ENCODE measurements at regions not wholly inside any gene's neighbourhood (a gene's known extent, or its start where the extent isn't known, plus 50 kb on each side); places are given as distances from the start of the nearest gene placed in this dataset.
"Not testable (repeated sequence)": the region's sequence is repeated elsewhere in the genome, so short reads cannot be mapped to it uniquely, and the experiment has no call there.

DNA sequence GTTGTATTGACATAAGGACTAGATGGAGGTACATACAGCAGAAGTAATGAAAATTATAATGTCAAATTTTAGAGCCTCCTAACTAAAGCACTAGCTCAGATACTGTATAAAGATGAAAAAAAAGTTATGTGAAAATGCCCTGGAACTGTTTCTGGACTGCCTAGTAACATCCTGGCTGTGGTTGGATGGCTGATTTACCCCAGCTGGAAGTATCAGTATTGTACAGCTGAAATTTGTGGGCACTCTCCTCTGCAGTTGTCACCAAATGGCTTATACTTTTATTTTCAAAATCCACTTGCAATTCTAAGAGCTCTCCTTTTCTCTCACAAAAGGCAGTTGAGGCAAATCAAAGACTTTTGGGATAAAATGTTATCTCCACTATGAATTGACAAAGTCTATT lies 239.2 kb downstream of the RPIA start:
- TF ChIP-seq, protein P1, sequence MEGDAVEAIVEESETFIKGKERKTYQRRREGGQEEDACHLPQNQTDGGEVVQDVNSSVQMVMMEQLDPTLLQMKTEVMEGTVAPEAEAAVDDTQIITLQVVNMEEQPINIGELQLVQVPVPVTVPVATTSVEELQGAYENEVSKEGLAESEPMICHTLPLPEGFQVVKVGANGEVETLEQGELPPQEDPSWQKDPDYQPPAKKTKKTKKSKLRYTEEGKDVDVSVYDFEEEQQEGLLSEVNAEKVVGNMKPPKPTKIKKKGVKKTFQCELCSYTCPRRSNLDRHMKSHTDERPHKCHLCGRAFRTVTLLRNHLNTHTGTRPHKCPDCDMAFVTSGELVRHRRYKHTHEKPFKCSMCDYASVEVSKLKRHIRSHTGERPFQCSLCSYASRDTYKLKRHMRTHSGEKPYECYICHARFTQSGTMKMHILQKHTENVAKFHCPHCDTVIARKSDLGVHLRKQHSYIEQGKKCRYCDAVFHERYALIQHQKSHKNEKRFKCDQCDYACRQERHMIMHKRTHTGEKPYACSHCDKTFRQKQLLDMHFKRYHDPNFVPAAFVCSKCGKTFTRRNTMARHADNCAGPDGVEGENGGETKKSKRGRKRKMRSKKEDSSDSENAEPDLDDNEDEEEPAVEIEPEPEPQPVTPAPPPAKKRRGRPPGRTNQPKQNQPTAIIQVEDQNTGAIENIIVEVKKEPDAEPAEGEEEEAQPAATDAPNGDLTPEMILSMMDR (IDR thresholded peaks at IDR 0.05; ENCODE audit: low read depth, low read length, missing control alignments): no peak

DNA sequence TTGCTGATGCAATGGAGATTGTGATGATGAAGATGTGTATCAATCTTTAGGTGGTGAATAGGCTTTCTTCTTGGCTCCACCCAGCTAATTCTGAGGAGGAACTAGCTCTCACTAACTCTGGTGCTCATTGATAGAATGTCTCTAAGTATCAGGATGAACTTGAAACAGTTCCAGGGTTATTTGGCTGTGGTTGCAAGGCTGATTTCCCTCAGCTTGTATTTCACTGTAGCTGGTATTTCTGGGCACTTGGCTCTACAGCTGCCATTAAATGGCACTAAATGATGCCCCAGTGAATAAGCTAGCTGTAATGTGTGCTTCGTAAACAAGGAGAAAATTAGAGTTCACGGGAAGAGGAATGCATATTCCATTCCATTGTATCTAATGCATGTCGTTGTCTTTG lies 241.2 kb downstream of the RPIA start:
- no peak overlapping the region for H3K4me3 ChIP-seq (ENCODE audit: low read depth, low read length)

More for the DNA sequence above, 239.2 kb downstream of the RPIA start:
- no peak for DNase-seq (ENCODE audit: low read depth)
- no peak overlapping the region for H3K4me3 ChIP-seq (ENCODE audit: low read depth, low read length)

DNA sequence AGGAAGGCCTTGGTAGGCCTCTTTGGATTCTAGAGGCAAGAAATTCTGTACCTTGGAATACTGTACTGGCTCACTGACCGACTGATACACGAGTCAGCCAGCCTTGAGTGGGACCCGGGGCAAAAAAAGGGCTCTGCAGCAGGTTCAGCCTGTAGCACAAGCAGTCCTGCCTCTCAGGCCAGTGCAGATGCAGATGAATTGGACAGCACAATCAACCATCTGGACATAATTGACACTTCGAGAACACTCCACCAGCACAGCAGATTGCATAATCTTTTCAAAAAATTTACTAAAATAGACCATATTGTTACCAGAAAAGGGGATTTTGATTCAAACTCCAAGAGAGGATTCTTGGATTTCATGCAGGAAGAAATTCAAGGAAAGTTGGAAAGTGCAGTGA lies 241.6 kb downstream of the RPIA start:
- no peak for DNase-seq (ENCODE audit: low read depth)
- no peak overlapping the region for H3K4me3 ChIP-seq (ENCODE audit: low read depth, low read length)
- TF ChIP-seq, protein P1 (IDR thresholded peaks at IDR 0.05; ENCODE audit: low read depth, low read length, missing control alignments): no peak

More for the DNA sequence above, 241.2 kb downstream of the RPIA start:
- TF ChIP-seq, protein P1 (IDR thresholded peaks at IDR 0.05; ENCODE audit: low read depth, low read length, missing control alignments): no peak
- no peak for DNase-seq (ENCODE audit: low read depth)

DNA sequence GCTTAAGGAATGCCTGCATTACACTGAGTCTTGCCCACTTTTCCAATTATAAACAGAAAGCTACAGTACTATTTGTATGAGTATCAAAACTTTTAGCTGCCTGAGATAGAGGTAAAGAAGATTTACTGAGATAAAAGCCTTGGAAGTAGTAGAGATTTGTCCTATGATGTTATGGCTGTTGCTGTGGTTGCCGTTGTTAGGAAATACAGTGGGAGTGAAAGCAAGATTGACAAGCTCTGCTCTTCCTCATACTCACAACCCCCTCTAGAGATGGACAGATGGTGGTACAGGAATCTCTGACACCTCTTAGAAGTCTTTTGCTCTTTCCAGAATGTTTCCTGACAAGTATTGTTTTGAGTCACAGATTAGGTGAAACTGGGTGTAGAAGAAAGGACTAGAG lies 242.5 kb downstream of the RPIA start:
- TF ChIP-seq, protein P1 (IDR thresholded peaks at IDR 0.05; ENCODE audit: low read depth, low read length, missing control alignments): no peak
- H3K4me3 ChIP-seq (ENCODE audit: low read depth, low read length): no peak overlapping the region
- no peak for DNase-seq (ENCODE audit: low read depth)

DNA sequence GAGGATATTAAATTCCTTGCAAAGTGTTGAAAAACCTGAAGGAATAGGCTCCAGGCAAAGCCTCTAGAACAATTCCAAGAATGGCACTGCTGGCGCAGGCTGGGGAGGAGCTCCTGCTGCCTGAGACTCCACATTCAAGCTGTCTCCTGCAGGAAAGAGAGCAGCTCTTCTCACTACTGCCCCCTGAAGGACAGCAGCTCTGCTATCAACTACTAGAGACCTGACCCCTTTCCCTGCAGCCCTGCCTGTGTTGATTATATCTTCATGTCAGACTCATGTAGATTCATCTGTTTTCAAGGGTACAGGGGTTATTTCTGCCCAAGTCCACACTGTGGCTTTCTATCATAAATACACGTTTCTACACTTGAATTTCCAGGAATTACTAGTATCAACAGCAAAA lies 249.7 kb downstream of the RPIA start:
- not testable (repeated sequence) for DNase-seq (ENCODE audit: low read depth); H3K4me3 ChIP-seq (ENCODE audit: low read depth, low read length)

DNA sequence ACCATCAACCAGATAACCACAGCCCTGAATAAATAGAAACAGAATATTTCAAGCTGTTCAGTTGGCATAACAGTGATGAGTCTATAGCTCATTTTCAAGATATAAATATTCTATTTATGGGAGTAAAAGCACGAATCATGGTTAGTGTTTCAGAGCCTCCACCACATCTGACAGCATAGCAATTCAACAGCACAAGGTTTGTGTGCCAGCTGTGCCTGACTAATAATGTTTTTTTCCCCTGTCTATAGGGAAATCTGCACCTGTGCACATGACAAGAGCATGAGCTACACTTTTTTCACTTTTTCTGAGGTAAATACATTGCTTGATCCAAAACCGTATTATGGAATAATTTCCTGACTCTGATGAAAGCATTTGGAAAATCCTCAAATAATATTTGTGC lies 251.3 kb downstream of the RPIA start:
- DNase-seq (ENCODE audit: low read depth): no peak
- TF ChIP-seq, protein P1 (IDR thresholded peaks at IDR 0.05; ENCODE audit: low read depth, low read length, missing control alignments): no peak

DNA sequence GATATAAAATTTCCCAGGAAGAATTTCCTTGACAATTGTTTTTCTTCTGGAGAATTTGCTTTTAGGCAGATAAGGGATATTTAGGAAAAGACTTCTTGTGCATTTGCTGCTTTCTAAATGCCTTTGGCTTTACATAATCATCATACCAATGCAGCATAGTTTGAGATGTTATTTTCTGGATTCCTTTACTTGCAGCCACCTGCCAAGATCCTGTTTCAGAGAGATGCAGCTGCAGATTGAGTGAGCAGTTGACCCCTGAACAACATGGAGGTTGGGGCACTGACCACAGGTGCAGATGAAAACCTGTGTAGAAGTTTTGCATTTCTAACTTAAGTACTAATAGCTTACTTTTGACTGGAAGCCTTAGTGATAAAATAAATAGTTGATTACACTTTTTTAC lies 257.9 kb downstream of the RPIA start:
- no peak for DNase-seq (ENCODE audit: low read depth)
- H3K4me3 ChIP-seq (ENCODE audit: low read depth, low read length): no peak overlapping the region
- TF ChIP-seq, protein P1 (IDR thresholded peaks at IDR 0.05; ENCODE audit: low read depth, low read length, missing control alignments): no peak

More for the DNA sequence above, 251.3 kb downstream of the RPIA start:
- no peak overlapping the region for H3K4me3 ChIP-seq (ENCODE audit: low read depth, low read length)

Measured in GM12864 (cell line).